D721Med (cell line): ENCODE measurements at regions not wholly inside any gene's neighbourhood (a gene's known extent, or its start where the extent isn't known, plus 50 kb on each side); places are given as distances from the start of the nearest gene placed in this dataset.

Source experiments
- DNase-seq: peaks from one replicate; pipeline ENCODE4 v3.0.0; 2011; ENCODE audit warnings: low spot score; ENCODE audit not compliant: insufficient read length
- FAIRE-seq: peaks from 2 replicates; lab custom pipeline; 2011; peaks lifted over from hg19 to GRCh38; lab: Jason Lieb, UNC
- CTCF ChIP-seq: IDR thresholded peaks from 2 replicates; pipeline ENCODE4 v1.5.1; 2012; ENCODE audit warnings: mild to moderate bottlenecking, control low read depth; ENCODE audit not compliant: insufficient read depth; ENCODE audit errors: missing control alignments

DNA sequence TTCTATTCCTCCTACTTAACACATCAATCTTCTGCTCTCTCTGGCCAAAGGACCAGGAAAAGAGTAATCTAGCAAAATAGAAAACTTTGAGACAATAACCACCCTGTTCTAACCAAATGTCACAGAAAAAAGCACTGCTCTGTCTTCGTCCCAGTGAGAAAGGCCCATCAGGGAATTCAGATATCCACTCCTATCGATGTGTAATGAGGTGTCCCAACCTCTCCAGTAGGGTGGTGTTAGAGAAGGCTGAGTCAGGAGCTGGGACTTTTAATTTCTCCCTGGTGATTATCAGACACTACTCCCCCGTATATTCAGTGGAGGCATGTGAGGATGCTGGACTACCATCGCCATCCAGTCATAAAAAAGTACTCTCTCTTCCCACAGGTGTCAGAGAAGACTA, 130.3 kb downstream of the TMTC3 start:
- no peak for FAIRE-seq
- DNase-seq: no peak
- TF ChIP-seq CTCF: no peak

DNA sequence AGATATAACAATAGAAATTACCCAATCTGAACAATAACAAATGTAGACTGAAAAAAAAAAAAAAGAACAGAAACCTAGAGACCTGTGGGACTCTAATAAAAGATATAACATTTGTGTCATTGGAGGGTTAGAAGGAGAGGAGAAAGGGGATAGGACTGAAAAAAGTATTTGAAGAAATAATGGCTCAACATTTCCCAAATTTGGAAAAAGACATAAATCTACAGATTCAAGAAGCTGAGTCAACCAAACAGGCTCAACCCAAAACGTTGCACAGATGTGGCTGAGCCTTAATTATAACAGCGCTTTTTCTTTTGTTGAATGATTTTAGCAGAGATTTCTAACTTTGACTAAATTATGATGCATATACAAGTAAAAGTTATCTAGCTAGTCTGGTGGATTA, 131.3 kb downstream of the TMTC3 start:
- no peak for FAIRE-seq
- no peak for DNase-seq
- TF ChIP-seq CTCF: no peak

GRCh38 chr12:88273875-88274274, 131.8 kb downstream of the TMTC3 start:
- no peak for TF ChIP-seq CTCF

DNA sequence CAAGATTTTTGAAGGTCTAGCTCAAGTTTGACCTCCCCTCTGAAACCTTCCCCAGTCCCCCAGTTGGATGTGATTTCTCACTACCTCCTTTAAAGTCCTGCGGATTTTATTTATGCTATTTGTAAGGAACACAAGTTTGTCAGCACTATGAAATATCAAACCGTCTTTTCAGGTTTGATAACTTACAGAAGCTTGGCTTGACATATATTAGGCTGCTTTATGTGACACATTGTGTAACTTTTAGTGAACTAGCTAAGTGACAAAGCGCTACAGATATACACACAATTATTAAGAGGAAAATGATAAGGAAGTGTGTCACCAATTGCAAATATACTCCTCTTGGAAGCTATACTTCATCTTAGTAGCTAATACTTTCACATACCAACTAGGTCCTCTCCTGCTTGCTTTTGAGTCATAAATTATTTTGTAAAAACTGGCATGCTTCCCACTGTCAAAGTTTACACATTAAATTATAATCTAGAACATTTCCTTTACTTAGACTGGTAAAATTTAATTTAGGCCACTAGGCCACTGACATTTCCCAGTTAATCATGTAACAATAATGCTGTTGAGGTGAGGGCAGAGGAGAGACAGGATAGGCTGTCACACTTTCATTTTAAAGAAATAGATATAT, 149.5 kb downstream of the TMTC3 start:
- TF ChIP-seq CTCF: no peak
- DNase-seq (no peak), FAIRE-seq (no peak)

More at GRCh38 chr12:88273875-88274274, 131.8 kb downstream of the TMTC3 start:
- no peak for DNase-seq
- no peak for FAIRE-seq

DNA sequence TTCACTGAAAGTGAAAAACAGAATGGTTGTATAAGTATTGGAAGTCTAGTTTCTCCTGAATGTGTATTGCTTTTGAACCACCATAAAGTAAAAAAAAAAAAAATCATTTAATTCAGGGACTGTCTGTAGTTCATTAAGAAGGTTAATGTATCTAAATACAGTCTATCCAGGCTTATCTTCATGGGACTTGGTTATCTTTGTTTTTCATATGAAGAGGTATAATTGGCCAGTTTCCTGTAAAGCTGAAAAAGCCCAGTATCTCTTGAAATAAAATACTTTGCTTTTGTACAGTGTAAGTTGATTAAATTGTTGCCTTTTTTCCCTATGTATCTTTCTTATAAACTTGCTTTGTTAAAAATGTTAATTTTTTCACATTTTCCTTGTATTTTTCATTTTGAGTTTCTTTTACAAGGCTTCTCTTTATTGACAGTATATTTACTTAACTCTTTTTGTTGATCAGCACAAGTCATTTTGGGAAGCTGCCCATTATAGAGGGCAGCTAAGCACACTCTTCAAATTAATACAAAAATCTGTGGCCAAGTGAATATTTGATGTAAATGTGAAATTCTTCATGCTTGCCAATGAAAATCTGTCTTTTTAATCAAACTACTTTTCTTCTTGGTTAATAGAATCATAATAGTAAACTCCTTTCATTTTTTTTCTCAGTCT, 156.0 kb downstream of the TMTC3 start:
- DNase-seq (no peak), FAIRE-seq (no peak)
- TF ChIP-seq CTCF: no peak

DNA sequence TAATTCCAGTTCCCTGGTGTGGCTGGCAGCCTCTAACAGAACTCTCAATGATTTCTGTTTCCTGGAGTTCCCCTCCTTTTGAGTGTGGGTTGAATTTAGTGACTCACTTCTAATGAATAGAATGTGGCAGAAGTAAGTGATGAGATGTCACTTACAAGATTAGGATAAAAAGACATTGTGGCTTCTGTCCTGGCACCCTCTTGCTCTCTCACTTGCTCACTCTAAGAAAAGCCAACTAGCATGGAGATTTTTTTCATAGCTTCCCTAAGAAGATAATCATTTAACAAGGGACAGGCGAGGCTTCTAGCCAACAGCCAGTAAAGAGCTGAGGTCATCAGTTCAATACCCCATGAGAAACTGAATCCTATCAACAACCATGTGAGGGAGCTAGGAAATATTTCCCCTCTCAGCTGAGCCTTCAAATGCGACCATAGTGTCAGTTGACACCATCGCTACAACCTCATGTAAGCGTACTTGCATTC, 156.7 kb downstream of the TMTC3 start:
- DNase-seq (no peak), FAIRE-seq (no peak)
- no peak for TF ChIP-seq CTCF

- DNase-seq (no peak), FAIRE-seq (no peak)
- no peak for TF ChIP-seq CTCF
These were observed 157.5 kb downstream of the TMTC3 start for GRCh38 chr12:88299567-88300101.
